Activated naive CD4-positive, alpha-beta T cell treated with anti-CD3 and anti-CD28 coated beads, Interleukin-2, amount 50 U/mL, for 16 hours (primary cell): ENCODE measurements at regions not wholly inside any gene's neighbourhood (a gene's known extent, or its start where the extent isn't known, plus 50 kb on each side); places are given as distances from the start of the nearest gene placed in this dataset.
"Not testable (repeated sequence)": the region's sequence is repeated elsewhere in the genome, so short reads cannot be mapped to it uniquely, and the experiment has no call there.

ENCODE experiments used
- DNase-seq: peaks from one replicate; pipeline ENCODE4 v3.0.0-alpha.2; 2020

GRCh38 chr12:25424211-25424731 lies 128.8 kb downstream of the LMNTD1 start:
- DNase-seq = no peak

DNA sequence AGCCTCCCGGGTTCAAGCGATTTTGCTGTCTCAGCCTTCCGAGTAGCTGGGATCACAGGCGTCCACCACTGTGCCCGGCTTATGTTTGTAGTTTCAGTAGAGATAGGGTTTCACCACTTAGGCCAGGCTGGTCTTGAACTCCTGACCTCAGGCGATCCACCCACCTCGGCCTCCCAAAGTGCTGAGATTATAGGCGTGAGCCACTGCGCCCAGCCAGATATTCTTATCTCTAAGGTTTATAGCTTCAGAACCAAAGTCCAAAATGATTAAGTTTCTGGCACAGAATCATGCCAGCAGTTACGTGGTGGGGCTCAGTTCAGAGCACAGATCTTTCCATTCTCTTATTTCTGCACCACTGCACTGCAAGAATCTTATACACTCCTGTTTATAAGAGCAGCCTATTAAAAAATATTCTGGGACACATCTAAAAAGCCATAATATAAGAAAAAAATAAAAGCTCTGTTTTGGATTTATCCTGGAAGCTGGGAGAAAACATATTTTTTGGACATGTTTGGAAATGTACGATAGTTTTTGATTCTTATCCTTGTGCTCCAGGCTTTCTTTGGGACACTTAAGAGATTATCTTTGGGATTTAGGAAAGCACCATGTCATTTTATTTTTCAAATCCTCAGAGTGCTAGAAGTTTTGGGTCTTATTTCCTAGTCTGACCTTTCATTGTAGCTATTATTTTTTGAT lies 129.6 kb downstream of the LMNTD1 start:
- DNase-seq = no peak

DNA sequence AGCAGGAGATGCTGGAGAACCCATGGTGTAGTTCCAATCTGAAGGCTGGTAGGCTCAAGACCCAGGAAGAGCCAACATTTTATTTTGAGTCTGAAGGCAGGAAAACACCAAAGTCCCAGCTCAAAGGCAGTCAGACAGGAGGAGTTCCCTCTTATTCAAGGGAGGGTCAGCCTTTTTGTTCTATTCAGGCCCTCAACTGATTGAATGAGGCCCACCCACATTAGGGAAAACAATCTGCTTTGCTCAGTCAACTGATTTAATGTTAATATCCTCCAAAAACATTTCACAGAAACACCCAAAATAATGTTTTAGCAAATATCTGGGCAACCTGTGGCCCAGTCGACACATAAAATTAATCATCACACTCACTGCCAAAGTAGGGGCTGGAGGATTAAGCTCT lies 130.8 kb downstream of the LMNTD1 start:
- DNase-seq = no peak

DNA sequence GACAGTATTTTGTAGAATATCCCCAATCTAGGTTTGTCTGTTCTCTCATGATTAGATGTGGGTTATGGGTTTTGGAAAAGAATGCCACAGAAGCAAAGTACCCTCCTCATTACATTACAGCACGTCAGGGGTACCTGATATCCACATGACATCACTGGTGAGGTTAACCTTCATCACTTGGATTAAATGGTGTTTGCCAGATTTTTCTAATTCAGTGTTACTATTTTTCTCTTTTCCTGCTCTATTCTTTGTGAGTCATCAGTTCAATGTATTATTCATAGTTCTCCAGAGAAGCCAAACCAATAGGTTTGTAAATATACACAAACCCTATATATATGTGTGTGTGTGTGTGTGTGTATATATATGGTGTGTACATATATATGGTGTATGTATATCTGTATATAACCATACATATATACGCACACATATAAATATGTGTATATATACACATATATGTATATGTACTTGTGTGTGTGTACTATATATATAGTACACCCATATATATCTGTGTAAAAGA lies 131.4 kb downstream of the LMNTD1 start:
- no peak for DNase-seq

- no peak for DNase-seq
Measured at GRCh38 chr12:25420116-25420515, 133.0 kb downstream of the LMNTD1 start.

DNA sequence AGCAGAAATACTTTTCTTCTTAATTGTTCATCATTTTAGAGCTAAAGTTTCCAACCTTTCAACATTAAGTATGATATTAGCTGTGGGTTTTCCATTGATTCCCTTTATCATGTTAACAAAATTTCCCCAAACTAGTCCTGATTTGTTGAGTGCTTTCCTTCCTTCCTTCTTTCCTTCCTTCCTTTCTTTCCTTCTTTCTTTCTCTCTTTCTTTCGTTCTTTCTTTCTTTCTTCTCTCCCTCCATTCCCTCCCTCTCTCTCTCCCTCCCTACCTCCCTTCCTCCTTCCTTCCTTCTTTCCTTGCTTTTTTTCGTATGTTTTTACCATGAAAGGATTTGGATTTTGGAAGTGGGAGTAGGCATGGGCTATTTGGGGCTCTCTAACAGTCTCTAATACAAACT lies 133.5 kb downstream of the LMNTD1 start:
- DNase-seq = no peak

- no peak for DNase-seq
Measured at GRCh38 chr12:25417071-25417470, 136.0 kb downstream of the LMNTD1 start.

GRCh38 chr12:25416516-25416915 lies 136.6 kb downstream of the LMNTD1 start:
- no peak for DNase-seq

GRCh38 chr12:25415004-25415403 lies 138.1 kb downstream of the LMNTD1 start:
- DNase-seq = no peak

DNA sequence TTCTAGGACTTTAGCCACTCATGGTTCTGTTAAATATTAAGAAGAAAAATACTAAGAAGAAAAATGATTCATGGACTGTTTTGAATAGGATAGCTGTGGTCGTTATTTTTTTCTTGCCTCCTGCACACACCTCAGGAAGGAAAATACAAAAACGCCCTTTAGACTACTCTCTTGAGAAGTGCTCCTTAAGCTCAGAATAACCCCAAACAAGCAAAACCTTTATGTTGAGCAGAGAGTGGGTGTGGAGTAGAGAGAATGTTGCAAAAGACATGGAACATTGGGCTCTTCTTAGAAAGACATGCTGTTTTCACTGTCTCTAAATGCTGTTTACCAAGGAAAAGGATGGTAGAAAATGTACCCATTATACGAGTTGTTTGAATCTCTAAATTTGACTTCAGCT lies 140.3 kb downstream of the LMNTD1 start:
- no peak for DNase-seq

DNA sequence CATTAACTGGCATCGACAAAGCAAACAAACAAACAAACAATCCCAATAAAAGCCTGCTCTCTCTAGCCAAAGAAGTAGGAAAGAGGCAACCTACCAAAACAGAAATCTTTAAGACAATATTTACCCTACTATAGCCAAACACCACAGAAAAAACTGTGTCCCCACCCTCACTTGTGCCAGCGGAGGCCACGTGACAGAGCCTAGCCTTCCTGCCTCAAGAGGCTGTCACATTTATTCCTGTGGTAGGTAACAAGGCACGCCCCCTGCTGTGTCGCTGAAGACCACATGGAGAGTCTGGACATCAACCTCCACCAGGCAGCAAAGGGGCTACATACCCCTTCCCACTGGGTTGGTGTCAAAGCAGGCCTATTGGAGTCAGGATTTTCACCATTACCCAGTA lies 148.1 kb downstream of the LMNTD1 start:
- DNase-seq = no peak

DNA sequence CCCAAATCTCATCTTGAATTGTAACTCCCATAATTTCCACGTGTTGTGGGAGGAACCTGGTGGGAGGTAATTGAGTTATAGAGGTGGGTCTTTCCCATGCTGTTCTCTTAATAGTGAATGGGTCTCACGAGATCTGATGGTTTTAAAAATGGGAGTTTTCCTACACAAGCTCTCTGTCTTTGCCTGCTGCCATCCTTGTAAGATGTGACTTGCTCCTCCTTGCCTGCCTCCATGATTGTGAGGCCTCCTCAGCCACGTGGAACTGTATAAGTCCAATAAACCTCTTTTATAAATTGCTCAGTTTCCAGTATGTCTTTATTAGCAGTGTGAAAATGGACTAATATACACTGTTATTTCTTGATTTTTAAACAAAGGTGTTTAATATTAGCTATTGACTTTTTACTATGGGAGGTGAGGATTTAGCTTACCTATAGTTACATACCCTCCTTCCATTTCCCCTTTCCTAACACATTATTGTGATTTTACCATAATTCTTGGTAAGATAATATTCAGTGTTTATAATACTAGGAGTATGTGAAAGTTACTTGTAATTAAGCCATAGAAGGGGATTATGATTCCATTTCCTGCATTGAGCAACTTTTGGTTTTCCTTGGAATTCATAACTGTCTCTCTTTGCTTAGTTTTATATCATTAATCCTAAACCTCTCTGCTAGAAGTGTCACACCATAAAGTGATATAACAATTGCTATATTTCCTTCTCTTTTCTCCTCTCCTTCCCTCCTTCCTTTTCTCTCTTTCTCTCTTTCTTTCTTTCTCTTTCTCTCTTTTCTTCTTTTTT lies 151.0 kb upstream of the KRAS start:
- no peak for DNase-seq

DNA sequence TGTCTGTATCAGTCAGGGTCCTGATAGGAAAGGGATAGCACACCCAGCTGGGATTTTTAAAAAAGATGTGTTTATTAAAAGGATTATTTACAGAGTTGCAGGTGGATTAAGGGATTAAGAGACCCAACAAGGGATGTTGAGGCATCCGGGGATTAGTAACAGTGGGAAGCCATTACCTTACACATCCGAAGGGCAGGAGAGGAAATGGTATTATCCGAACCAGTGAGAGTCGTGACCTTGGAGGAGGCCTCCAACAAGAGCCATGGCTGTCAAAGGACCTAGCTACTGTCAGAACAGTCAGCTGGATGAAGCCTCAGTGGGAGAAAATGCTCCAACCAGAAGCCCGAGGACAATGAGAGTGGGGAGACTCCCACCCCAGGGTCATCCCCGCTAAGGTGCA lies 146.3 kb upstream of the KRAS start:
- no peak for DNase-seq

GRCh38 chr12:25395227-25395626 lies 144.5 kb upstream of the KRAS start:
- no peak for DNase-seq

GRCh38 chr12:25394775-25395174 lies 144.0 kb upstream of the KRAS start:
- not testable (repeated sequence) for DNase-seq

DNA sequence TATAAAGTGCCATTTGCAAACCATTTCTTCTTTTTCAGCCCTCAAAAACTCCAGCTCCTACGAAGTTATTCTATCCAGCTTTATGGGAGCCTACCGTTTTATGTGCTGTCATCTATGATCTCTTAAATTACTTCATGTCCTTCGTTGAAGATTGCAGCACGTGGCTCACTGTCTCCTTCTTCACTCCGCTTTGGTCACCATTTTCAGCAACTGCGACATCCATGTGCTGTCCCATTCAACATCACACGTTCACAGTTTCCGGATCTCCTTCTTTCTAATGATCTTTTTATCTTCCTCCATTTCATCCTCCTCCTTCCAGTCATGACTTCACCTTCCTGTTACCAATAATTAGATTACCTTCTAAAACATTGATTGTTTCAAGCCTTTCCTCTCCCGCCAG lies 143.3 kb upstream of the KRAS start:
- DNase-seq = no peak

DNA sequence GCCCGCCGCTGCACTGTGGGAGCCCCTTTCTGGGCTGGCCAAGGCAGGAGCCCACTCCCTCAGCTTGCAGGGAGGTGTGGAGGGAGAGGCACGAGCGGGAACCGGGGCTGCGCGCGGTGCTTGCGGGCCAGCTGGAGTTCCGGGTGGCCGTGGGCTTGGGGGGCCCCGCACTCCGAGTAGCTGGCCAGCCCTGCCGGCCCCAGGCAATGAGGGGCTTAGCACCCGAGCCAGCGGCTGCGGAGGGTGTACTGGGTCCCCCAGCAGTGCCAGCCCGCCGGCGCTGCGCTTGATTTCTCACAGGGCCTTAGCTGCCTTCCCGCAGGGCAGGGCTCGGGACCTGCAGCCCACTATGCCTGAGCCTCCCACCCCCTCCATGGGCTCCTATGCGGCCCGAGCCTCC lies 140.6 kb upstream of the KRAS start:
- DNase-seq = not testable (repeated sequence)

GRCh38 chr12:25388183-25388582 lies 137.5 kb upstream of the KRAS start:
- DNase-seq = no peak

GRCh38 chr12:25387732-25388050 lies 137.0 kb upstream of the KRAS start:
- no peak for DNase-seq

- peak; percentile 74 for DNase-seq
Measured at GRCh38 chr12:25386831-25387731, 136.4 kb upstream of the KRAS start.

DNA sequence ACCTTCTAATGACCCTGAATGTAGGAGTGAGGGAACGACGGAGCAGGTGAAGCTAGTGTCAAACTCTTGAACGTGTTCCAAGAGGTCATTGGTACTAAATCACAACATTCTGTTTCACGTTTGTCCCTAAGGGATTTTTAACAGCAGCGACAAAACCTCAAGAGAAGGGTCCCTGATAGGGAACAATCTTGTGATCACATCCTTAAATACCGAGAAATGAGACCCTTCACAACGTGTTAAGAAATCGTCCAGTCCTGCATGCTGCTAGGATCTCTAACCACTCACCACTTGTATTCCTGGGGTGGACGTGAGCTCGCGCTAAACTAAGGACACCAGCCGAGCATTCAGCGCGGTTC lies 134.1 kb upstream of the KRAS start:
- DNase-seq = no peak

DNA sequence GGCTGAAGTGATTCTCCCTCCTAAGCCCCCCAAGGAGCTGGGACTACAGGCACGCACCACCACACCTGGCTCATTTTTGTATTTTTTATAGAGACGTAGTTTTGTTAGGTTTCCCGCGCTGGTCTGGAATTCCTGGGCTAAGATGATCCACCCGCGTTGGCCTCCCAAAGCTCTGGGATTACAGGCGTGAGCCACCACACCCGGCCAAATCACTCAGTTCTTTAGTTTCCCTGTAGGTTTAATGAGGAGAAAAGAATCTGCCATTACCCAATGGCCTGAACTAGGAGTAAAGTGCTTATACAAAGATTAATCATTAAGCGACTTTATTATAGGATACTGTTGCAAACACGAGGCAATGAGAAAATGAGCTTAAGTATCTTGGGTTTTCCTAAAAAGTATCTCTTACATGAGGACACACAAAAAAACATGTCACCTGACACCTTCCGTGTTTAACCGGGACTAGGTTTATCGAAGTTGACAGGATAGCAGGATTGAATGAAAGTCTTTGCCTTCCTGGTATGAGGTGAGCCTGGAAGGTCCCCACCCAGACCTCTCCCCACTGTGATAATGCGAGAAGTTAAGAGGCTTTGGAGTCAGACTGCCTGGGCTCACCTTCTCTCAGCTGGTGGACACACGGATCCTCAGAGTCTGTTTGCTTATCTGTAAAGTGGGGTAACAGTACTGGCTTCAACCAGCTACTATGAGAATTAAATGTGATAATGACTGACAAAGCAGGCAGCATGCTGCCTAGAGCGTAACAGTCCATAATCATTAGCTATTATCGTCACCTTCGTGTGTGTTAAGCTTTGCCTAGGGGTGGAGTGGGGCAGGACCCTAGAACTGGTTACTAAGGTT lies 133.5 kb upstream of the KRAS start:
- DNase-seq = no peak
